ENCODE measurements at regions not wholly inside any gene's neighbourhood (a gene's known extent, or its start where the extent isn't known, plus 50 kb on each side); places are given as distances from the start of the nearest gene placed in this dataset.
"Not testable (repeated sequence)": the region's sequence is repeated elsewhere in the genome, so short reads cannot be mapped to it uniquely, and the experiment has no call there.

DNA sequence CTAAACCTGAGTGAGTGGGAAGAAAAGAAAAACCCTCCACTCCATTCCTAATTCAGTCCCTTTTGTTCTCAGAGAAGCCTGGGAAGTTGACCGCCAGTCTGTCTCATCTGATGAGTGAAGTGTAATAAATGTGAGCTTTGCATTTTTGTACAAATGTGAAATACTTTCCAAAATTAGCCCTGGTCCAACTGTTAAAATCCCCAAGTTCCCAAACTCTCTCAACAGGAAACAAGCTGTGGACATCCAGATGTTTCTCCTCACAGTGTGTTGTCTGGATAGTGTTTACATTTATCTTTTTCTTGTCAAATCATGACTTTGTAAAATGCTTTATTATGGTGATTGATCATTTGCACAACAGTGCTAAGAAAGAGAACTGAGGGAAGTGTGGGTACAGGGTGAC, 145.1 kb downstream of the TM2D1 start:
- no peak for DNase-seq

DNA sequence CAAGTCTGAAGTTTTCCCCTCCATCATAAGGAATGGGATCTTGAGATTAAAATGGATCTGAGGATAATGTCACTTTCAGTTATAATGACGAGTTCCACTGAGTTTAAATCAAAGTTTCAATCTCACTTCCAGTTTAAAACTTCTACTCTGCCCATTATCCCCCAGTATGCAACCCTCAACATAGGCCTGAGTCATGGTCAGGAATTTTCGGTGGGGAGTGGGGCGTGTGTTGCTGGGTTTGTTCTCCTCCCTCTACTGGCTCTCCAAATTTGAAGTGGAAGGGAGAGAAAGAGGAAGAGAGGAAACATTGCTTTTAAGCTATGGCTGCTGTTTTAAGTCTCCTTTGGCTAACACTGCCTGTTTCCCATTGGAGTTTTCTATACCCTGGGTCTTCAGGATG, 152.9 kb downstream of the TM2D1 start:
- DNase-seq: no peak

DNA sequence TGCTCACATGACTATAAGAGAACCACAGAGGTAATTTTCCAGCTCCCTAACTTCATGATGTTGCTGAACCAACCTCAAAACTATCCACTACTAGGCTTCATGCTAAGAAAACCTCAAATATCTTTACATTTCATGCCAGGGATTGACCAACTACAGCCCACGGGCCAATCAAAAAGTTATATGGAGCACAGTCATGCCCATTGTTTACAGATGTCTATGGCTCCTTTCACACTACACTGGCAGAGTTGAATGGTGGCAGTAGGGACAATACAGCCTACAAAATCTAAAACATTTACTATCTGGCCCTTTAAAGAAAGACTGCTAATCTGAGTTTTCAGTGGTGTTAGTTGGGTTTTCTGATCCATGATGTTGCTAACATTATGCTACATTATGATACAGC, 154.8 kb downstream of the TM2D1 start:
- DNase-seq: no peak

DNA sequence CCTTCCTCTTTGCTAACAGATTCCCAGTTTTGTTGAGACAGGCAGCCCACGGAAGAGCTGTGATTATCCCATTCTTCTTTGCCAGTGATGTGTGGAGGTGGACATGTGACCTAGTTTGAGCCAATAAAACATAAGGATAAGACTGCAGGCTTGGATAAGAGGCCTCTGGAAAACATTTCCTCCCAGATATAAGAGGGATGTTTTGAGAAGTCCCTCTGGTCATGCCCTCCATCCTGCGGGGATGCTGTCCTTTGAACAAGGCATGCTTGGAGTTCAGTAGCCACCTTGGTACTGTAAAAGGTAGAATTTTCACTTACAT, 155.7 kb downstream of the TM2D1 start:
- no peak for DNase-seq

DNA sequence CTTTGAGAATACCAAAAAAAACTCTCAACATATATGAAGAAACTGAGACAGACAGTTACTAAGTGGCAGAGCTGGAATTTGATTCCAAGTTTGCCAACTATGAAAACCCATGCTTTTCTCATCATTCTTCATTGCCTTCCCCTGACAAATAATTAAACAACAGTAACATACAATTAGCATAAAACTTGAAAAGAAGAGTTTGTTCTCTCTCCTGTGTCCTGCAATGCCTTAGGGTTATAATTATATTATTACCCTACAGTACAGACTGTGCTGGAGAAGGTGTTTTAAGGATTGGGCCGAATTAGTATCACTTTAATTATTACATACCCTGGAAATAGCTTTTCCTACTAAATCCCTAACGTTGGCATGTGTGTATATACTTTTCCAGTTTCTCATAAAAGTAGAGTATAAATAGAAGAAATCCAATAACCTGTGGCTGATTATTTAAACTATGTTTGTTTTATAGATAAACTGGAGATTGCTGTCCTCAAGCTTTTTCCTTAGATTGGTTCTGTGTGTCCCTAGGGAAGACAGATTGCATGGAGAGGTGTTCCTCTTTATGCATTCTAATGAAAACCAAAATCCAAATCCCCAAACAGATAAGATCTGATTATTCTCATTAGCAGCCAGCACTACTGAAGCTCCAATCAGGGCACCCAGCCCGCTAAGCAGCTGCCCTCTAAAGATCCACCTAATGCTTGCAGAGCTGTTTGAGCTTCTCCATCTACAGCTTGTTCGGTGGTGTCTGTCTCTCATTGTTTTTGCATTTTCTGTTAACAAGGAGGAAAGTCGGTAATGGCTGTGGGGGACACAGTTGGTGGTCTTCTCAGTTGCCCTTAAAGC, 156.3 kb downstream of the TM2D1 start:
- no peak for DNase-seq

DNA sequence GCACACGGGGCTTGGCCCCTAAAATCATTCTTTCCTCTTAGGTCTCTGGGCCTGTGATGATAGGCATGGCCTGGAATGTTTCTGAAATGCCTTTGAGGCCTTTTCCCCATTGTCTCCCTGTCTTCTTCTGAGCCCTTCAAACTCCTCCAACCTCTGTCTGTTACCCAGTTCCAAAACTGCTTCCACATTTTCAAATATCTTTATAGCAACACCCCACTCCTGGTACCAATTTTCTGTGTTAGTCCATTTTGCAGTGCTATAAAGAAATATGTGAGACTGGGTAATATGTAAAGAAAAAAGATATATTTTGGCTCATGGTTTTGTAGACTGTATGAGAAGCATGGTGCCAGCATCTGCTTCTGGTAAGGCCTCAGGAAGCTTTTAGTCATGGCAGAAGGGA, 158.8 kb downstream of the TM2D1 start:
- no peak for DNase-seq

DNA sequence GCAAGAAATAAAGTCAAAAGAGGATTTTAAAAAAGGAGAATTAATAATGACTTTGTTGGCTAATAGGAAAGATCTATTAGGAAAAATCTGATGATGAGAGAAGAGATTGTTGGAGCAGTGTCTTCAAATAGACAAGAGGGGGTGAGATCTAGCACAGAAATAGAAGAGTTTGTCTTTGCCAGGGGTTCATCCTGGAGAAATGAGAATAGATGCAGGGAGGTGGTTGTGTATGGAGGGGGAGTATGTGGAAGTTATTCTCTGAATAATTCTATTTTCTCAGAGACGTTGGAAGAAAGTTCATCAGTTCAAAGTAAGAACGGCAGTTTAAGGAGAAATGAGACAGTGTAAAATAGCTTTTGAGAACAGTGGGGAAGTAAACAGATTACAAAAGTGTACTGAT, 161.3 kb downstream of the TM2D1 start:
- no peak for DNase-seq

DNA sequence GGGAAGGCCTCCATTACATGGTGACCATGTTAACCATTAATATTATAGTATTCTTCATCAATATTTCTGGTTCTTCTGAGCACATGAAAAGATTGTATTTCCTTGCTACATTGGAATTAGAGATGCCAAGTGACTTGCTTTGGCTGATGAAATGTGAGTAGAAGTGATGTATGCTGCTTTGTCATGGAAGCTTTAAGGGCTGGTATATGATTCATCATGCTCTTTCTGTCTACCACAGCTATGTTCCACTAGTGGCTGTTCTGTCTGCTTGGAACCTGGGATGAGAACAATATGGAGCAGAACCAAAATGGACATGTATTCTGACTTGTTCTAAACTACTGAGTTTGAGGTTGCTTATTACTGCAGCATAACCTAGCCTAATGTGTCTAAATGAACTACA, 163.3 kb downstream of the TM2D1 start:
- no peak for DNase-seq

DNA sequence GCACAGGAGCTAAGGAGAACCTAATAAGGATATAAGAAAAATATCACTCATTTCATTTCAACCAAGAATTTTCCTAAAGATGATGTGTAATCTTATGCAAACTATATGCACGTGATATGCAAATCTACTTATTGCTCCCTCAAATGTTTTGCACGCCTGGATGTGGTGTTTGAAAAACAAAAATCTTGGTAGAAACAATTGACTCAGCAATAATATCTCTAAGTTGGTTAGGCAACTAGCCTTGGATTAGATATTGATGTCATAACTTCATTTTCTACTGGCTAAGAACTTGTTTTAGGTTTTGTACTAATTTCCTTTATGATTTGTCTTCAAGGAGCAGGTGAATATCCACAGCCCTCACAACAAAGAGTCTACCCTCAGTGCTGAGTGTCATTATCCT, 164.6 kb downstream of the TM2D1 start:
- DNase-seq: no peak

DNA sequence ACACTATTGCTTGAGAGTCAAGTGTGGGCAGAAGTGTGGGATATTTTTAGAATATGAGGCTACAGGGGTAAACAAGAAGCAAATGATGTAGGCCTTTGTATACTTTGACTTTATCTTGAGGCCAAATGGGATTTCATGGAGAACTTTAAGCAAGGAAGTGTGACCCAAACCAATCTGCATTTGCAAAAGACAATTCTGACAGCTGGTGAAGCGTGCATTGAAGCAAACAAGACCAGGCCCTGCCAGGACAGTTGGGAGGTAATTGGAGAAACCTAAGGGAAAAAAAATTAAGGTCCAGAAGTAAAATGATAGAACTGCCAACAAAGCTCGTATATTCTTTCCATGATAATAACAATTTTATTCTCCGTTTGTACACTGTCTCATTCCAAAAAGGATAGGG, 168.3 kb downstream of the TM2D1 start:
- no peak for DNase-seq

DNA sequence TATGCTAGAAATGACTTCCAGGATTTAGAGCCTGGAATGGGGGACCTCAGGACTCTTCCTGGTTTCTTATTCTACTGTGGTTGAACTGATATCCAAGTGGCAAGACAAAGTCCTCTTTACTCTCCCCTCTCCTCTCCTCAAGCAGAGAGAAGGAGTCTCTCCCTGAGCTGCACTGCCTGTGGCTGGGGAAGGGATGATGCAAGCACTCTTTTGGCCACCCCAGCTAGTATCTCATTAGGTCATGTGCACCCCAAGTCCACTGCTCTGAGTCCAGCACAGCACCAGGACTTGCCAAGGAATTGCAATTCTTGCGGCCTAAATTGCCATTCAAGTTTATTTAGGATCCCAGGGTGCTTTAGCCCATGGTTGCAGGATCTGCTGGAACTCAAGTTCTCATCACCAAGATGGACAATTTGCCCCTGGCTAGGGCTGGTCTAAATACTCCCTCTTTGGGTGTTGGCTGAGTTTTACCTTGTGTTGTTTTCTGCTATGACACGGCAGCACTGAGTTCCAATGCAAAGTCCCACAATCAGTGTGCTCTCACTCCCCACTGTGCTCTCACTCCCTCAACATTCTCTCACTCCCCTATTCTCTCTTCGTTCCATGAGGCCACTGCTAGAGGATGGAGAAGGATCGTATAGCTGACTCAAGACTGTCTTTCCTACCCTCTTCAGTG, 172.2 kb downstream of the TM2D1 start:
- no peak for DNase-seq

DNA sequence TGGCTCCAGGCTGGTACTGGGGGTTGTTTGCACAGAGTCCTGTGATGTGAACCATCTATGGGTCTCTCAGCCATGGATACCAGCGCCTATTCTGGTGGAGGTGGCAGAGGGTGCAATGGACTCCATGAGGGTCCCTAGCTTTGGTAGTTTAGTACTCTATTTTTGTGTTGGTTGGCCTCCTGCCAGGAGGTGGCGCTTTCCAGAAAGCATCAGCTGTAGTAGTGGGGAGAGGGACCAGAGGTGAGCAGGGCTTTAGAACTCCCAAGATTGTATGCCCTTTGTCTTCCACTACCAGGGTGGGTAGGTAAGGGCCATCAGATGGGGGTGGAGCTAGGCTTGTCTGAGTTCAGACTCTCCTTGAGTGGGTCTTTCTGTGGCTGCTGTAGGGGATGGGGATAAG, 177.6 kb downstream of the TM2D1 start:
- not testable (repeated sequence) for DNase-seq

DNA sequence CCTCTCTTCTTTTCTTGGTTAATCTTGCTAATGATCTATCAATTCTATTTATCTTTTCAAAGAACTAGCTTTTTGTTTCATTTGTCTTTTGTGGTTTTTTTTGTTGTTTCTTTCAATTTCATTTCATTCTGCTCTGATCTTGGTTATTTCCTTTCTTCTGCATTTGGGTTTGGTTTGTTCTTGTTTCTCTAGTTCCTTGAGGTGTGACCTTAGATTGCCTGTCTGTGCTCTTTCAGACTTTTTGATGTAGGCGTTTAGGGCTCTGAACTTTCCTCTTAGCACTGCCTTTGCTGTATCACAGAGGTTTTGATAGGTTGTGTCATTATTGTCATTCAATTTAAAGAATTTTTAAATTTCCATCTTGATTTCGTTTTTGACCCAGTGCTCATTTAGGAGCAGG, 180.1 kb downstream of the TM2D1 start:
- DNase-seq: not testable (repeated sequence)

DNA sequence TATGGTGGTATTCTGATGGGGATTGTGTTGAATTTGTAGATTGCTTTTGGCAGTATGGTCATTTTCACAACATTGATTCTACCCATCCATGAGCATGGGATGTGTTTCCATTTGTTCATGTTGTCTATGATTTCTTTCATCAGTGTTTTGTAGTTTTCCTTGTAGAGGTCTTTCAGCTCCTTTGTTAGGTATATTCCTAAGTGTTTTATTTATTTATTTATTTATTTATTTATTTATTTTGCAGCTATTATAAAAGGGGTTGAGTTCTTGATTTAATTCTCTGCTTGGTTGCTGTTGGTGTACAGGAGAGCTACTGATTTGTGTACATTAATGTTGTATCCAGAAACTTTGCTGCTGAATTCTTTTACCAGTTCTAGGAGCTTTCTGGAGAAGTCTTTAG, 181.4 kb downstream of the TM2D1 start:
- not testable (repeated sequence) for DNase-seq

DNA sequence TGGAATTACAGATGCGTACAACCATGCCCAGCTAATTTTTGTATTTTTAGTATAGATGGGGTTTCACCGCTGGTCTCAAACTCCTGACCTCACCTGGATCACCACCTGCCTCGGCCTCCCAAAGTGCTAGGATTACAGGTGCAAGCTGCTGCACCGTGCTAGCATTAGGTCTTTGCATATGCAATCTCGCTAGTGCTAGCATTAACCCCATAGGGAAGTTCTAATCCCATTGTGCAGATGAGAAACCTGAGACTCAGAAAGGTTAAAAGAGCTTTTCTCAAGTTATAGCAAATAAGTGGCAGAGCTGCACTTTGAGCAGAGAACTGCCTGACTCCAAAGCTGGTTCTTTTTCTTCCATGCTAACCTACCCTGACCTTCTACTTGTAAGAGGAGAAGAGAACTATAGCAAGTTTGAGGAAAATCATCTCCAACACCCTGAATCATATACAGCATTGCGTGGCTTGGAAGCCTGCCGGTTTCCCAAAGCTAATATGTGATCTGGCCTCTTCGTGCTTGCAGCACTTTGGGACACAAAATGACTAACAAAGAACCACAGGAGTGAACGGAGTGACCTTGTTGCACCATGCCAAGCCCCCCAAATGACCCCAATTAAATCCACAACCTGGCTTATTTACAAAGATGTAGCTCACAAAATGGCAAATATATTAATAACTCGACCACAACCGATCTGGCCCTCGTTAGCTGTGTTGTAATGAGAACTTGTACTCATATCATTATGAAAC, 185.1 kb downstream of the TM2D1 start:
- no peak for DNase-seq

DNA sequence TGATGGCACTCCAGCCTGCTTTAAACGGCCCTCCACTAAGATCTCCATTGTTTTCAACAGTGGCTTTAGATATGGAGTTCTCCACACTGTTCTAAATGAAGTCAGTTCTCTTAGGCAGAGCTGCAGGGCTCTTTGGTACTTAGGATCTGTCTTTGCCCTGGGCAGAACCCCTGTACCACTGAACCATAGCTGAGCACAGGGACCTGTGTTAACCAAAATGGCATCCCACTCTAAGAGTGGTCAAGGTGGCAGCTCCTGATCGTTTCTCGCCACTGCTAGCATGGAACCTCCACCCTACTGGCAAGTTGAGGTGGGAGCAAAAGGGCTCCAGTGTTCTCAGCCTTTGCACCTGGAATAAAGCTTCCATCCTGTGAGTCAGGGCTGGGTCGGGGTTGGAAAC, 186.7 kb downstream of the TM2D1 start:
- DNase-seq: no peak

DNA sequence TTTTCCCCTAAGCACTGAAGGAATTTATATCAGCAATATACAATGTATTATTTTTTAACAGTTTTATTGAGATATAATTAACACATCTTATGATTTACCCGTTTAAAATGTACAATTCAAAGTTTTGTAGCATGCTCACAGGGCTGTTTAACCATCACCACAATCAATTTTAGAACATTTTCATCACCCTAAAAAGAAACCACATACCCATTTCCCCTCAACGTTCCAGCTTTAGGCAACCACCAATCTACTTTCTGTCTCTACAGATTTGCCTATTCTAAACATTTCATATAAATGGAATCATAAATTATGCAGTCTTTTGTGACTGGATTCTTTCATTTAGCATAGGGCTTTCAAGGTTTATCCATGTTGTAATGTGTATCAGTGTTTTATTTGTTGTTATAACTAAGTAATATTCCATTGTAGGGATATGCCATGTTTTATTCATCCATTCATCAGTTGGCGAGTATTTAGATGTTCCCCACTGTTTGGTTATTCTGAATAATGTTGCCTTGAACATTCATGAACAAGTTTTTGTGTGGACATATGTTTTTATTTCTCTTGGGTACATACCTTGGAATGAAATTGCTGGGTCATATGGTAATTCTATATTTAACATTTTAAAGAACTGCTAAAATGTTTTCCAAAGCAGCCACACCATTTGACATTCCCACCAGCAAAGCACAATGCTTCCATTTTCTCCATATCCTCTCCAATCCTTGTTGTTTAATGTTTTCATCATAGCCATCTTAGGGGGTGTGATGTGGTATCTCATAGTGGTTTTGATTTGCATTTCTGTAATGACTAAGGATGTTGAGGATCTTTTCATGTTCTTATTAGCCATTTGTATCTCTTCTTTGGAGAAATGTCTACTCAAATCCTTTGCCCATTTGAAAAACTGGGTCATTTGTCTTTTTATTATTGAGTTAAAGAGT, 188.5 kb downstream of the TM2D1 start:
- no peak for DNase-seq

DNA sequence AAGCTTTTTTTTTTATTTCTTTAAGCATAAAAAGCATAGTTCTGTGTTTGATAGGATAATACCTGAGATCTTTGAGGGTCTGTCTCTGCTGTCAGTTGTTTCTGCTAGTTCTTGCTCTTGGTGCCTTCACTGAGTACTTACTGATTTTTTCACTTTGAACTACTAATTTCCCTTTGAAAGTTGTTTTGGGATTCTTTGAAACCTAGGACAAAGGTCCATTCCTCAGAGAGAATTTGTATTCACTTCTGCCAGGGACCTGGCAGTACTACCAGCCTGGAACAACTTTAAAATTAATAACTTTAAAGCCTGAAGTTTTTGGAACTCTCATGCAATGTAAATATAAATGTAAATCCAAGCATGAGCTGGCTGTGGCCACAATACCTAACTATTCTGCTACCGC, 190.1 kb downstream of the TM2D1 start:
- no peak for DNase-seq

DNA sequence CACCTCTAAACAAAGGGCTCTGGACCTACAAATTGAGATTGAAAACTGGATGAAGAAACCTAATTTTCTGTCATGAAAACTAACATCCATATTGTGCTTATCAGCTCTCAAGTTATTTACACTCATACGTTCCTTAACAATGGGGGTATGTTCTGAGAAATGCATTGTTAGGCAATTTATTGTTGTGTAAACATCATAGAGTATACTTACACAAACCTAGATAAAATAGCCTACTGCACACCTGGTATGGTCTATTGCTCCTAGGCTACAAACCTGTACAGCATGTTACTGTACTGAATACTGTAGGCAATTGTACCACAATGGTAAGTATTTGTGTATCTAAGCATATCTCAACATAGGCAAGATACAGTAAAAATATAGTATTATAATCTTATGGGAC, 191.4 kb downstream of the TM2D1 start:
- no peak for DNase-seq

DNA sequence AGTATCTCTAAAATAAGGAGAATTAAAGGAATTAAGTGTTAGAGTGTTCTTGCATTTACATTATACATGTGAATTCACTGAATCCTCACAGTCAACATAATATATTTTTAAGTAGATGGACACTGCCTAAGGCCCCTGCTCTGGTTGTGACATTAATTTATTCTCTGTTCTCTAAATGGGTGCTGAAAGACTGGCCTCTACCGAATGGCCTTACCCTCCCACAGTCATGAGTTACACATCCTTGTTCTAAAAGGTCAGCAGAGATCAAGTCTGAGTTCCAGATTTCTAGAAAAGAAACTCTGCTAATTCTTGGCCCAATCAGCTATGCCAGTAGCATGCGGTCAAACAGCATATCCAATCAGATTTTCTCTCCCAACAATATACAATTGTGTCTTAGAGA, 193.2 kb downstream of the TM2D1 start:
- no peak for DNase-seq

DNA sequence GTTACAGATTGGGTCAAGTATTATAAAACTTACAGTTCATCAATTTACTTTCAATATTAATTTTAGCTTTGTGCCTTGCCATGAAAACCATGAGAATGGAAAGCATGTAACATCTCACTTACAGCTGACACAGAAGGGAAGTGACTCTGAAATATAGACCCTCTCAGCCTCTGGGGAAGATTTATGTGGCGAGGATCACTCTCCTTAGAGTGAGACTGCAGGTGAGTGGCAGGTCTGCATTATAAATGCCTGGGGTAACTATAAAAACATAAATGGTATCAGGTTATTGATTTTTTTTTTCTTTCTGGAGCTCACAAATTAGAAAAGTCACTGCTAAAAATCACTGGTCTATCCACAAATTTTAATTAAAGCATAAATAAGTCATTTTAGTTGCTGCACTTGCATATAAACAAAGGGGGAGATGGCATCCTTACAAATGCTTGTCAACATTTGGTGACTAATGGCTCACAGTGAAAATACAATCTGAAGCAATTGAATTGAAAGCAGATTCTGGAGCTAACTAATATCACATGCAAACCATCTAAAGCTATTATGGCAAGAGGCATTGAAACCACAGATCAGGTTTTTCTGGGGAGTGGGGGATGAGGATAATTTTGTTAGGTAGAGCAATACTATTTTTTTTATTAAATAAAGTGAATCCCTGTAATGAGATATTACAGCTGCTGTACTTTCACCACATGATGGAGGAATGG, 200.9 kb downstream of the TM2D1 start:
- no peak for DNase-seq

DNA sequence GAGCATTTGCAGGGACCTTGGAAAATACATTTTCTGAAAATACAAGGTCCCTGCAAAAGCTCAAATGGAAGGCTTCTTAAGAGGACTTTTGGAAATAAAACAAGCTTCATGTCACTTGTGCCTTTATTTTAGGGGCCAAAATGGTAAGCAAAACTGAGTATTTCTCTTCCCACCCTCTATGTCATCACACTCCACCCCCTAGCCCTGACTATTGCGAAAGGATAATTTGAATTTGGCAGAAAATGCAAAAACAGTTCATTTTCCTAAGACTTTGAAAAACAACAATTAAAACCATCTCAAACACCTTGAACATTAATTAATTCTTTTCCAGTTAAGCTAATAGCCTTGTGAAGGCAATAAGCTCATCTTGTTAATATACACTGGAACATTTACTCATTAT, 201.7 kb downstream of the TM2D1 start:
- no peak for DNase-seq

Measured in NCI-H1436 (cell line).